Ramos (cell line): ENCODE measurements at regions not wholly inside any gene's neighbourhood (a gene's known extent, or its start where the extent isn't known, plus 50 kb on each side); places are given as distances from the start of the nearest gene placed in this dataset.

Experiments used
- in situ Hi-C: fragments of 300-500 bp; cut with MboI; formaldehyde crosslinking; loops from one replicate; pipeline ENCODE4 v1.14.3; 2022; ENCODE audit warnings: low sequenced_read_pairs; ENCODE audit not compliant: unreplicated experiment

- in situ Hi-C loops: no loop called here
These were observed 103.1 kb upstream of the PNPLA4 start for GRCh38 chrX:8030361-8030760.

GRCh38 chrX:8027827-8028226 lies 100.6 kb upstream of the PNPLA4 start:
- in situ Hi-C loops: no loop called here

GRCh38 chrX:8025705-8026104 lies 98.5 kb upstream of the PNPLA4 start:
- in situ Hi-C loops: no loop called here

- in situ Hi-C loops: no loop called here
These were observed 91.7 kb upstream of the PNPLA4 start for GRCh38 chrX:8018934-8019333.

GRCh38 chrX:8010105-8010504 lies 82.9 kb upstream of the PNPLA4 start:
- in situ Hi-C loops: no loop called here

GRCh38 chrX:8005678-8006347 lies 78.6 kb upstream of the PNPLA4 start:
- in situ Hi-C loops: no loop called here

GRCh38 chrX:8003147-8003883 lies 76.1 kb upstream of the PNPLA4 start:
- in situ Hi-C loops: no loop called here

- in situ Hi-C loops: loop anchor here (25.0 kb wide), 1 partner anchor 740 kb away; the partner anchor contains the start of gene ANOS1
These were observed 69.6 kb upstream of the PNPLA4 start for GRCh38 chrX:7996851-7997250.

GRCh38 chrX:7996414-7996813 lies 69.2 kb upstream of the PNPLA4 start:
- in situ Hi-C loops: loop anchor here (25.0 kb wide), 1 partner anchor 741 kb away; the partner anchor contains the start of gene ANOS1

GRCh38 chrX:7993873-7994272 lies 66.7 kb upstream of the PNPLA4 start:
- in situ Hi-C loops: loop anchor here (25.0 kb wide), 1 partner anchor 743 kb away; the partner anchor contains the start of gene ANOS1

- in situ Hi-C loops: loop anchor here (25.0 kb wide), 1 partner anchor 749 kb away; the partner anchor contains the start of gene ANOS1
These were observed 61.0 kb upstream of the PNPLA4 start for GRCh38 chrX:7988013-7988759.

- in situ Hi-C loops: loop anchor here (25.0 kb wide), 1 partner anchor 750 kb away; the partner anchor contains the start of gene ANOS1
These were observed 60.2 kb upstream of the PNPLA4 start for GRCh38 chrX:7987160-7988012.

- in situ Hi-C loops: loop anchor here (25.0 kb wide), 1 partner anchor 751 kb away; the partner anchor contains the start of gene ANOS1
These were observed 59.5 kb upstream of the PNPLA4 start for GRCh38 chrX:7986738-7987137.

GRCh38 chrX:7985568-7985967 lies 58.4 kb upstream of the PNPLA4 start:
- in situ Hi-C loops: loop anchor here (25.0 kb wide), 1 partner anchor 752 kb away; the partner anchor contains the start of gene ANOS1

GRCh38 chrX:7983581-7983980 lies 56.4 kb upstream of the PNPLA4 start:
- in situ Hi-C loops: loop anchor here (25.0 kb wide), 1 partner anchor 754 kb away; the partner anchor contains the start of gene ANOS1
